Type B pancreatic cell (in vitro differentiated cells): ENCODE measurements at regions not wholly inside any gene's neighbourhood (a gene's known extent, or its start where the extent isn't known, plus 50 kb on each side); places are given as distances from the start of the nearest gene placed in this dataset.

Experiments used
- DNase-seq: peaks from one replicate; pipeline ENCODE4 v3.0.0; 2021; ENCODE audit warnings: mixed read lengths; ENCODE audit not compliant: unreplicated experiment; ENCODE audit errors: extremely low spot score
- H3K27ac Mint-ChIP-seq: 2 replicates; pipeline ENCODE4 v1.8.0; 2021; ENCODE audit warnings: mild to moderate bottlenecking, mixed read lengths
- H3K27me3 Mint-ChIP-seq: 2 replicates; pipeline ENCODE4 v1.8.0; 2021; ENCODE audit warnings: mixed read lengths
- H3K36me3 Mint-ChIP-seq: 2 replicates; pipeline ENCODE4 v1.8.0; 2021; ENCODE audit warnings: mixed read lengths
- H3K4me1 Mint-ChIP-seq: one replicate; pipeline ENCODE4 v1.8.0; 2021; ENCODE audit warnings: mixed read lengths; ENCODE audit not compliant: unreplicated experiment
- H3K4me3 Mint-ChIP-seq: 2 replicates; pipeline ENCODE4 v1.8.0; 2021; ENCODE audit warnings: mild to moderate bottlenecking, mixed read lengths
- H3K9me3 Mint-ChIP-seq: 2 replicates; pipeline ENCODE4 v1.8.0; 2021; ENCODE audit warnings: mixed read lengths
- TF ChIP-seq, protein P1 (sequence below): fragments of 200-600 bp; sonication (generic); conservative IDR thresholded peaks from 2 replicates; pipeline ENCODE4 v1.5.0; 2021; ENCODE audit warnings: antibody characterized with exemption, mild to moderate bottlenecking

DNA sequence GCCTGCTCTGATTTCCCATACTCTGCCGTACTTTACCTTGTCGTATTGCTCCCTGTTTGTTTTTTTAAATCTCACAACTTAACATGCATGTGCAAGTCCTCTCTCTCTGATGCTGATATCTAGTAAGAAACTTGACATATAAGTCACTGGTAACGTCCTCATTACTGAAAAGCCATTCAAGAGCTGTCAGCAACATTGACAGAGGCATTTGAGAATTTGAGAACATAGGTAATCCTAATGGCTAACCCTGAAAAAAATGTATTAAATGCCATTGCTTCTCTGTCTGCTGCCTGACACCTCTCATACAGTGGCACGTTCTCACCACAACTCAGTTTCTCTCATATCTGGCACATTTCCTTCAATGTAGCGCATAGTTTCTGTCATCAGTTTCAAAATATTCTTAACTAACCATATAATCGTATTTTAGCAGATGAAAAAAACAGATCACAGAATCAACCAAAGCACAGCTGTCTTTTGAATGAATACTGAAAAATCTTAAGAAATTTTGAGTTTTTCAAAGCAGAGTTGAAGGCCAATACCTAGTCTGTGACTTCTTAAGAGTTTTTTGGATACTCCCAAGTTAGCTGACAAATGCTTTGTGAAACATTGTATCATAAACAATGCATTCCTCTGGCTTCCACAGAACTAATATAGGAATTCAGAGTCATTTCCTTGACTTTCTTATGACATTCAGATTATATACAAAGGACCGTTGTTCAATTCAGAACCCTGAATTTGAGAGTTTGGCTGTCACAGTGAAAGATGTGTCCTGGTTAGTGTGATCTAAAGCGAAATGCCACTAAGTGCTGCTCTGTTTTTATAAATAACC lies 996.4 kb downstream of the C4orf33 start:
- no peak for DNase-seq
- TF ChIP-seq, protein P1, sequence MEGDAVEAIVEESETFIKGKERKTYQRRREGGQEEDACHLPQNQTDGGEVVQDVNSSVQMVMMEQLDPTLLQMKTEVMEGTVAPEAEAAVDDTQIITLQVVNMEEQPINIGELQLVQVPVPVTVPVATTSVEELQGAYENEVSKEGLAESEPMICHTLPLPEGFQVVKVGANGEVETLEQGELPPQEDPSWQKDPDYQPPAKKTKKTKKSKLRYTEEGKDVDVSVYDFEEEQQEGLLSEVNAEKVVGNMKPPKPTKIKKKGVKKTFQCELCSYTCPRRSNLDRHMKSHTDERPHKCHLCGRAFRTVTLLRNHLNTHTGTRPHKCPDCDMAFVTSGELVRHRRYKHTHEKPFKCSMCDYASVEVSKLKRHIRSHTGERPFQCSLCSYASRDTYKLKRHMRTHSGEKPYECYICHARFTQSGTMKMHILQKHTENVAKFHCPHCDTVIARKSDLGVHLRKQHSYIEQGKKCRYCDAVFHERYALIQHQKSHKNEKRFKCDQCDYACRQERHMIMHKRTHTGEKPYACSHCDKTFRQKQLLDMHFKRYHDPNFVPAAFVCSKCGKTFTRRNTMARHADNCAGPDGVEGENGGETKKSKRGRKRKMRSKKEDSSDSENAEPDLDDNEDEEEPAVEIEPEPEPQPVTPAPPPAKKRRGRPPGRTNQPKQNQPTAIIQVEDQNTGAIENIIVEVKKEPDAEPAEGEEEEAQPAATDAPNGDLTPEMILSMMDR = no peak
- no peaks in the 10 kb centered on the region for H3K36me3 Mint-ChIP-seq
- H3K4me1 Mint-ChIP-seq = no peaks in the 10 kb centered on the region
- no peaks in the 10 kb centered on the region for H3K27me3 Mint-ChIP-seq
- H3K4me3 Mint-ChIP-seq = no peak overlapping the region
- no peak overlapping the region for H3K27ac Mint-ChIP-seq
- H3K9me3 Mint-ChIP-seq = no peaks in the 10 kb centered on the region

DNA sequence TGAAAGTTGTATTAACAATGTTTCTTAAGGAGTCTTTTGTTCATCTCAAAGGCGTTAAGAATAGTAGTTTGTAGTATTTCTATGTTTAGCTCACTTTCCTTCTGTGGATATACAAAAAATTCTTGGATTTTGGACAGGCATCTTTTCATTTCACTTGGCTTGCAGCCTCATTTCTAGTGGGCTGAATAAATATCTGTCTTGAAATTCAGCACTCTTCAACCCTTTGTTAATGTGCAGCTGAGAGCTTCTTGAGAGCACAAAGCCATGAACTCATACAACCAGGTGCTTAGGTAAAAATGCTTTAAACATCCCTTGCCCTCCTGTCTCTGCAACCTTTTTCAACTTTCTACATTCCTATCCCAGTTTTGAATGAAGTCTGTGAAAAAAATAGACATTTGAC lies 1003.2 kb downstream of the C4orf33 start:
- no peaks in the 10 kb centered on the region for H3K4me1 Mint-ChIP-seq
- H3K9me3 Mint-ChIP-seq = no peaks in the 10 kb centered on the region
- no peak overlapping the region for H3K27ac Mint-ChIP-seq
- no peak for DNase-seq
- H3K36me3 Mint-ChIP-seq = no peaks in the 10 kb centered on the region
- H3K4me3 Mint-ChIP-seq = no peak overlapping the region
- H3K27me3 Mint-ChIP-seq = no peaks in the 10 kb centered on the region
- TF ChIP-seq, protein P1 = no peak

DNA sequence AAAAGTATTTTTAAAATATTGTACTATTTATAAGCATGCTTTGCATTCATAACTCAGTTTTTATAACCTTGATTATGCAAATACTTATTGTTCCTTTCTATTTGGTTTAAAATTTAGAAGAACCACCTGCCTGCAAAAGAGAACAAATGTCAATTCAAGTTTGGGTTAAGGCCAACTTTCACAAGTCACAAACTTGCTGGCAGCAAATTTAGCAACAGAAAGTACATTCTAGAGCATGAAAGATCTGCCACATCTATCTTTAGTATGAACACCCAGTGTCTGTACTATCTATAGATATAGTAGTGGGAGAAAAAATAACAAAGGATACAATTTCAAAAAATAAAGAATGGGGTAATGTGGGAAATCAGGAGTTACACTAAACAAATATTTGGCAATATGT lies 1014.2 kb downstream of the C4orf33 start:
- TF ChIP-seq, protein P1 = no peak
- no peak for DNase-seq
- Mint-ChIP-seq H3K27ac (no peak overlapping the region), H3K4me1 (peaks cover 3% of the 10 kb centered on the region), H3K36me3 (no peaks in the 10 kb centered on the region), H3K4me3 (no peak overlapping the region), H3K27me3 (no peaks in the 10 kb centered on the region), H3K9me3 (peaks cover 7% of the 10 kb centered on the region)

- TF ChIP-seq, protein P1 = no peak
- Mint-ChIP-seq H3K4me1 (peaks cover 3% of the 10 kb centered on the region), H3K27ac (no peak overlapping the region)
Measured at GRCh38 chr4:130110770-130111169, 1014.8 kb downstream of the C4orf33 start.

DNA sequence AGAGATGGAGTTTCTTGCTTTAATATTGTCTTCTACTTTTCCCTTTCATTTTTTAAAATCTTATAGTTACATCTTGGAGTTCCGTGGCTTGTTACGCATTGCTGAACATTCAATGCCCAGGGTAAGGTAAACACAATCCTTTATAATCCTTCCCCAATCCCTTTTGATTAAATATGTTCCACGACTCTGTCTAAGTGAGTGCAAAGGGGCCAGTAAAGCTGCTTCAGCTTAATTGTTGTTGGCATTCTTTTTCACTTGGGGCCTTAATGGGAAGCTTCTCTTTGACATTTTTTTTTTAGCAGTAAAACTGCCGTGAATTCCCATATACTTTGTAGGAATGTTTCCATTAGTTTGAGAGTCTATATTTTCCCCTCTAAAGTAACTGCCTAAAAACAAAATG lies 1028.1 kb downstream of the C4orf33 start:
- H3K36me3 Mint-ChIP-seq = no peaks in the 10 kb centered on the region
- no peaks in the 10 kb centered on the region for H3K9me3 Mint-ChIP-seq
- no peaks in the 10 kb centered on the region for H3K27me3 Mint-ChIP-seq
- TF ChIP-seq, protein P1 = no peak
- no peak overlapping the region for H3K4me3 Mint-ChIP-seq
- H3K4me1 Mint-ChIP-seq = peaks cover 5% of the 10 kb centered on the region
- DNase-seq = no peak
- H3K27ac Mint-ChIP-seq = no peak overlapping the region

More at GRCh38 chr4:130110770-130111169, 1014.8 kb downstream of the C4orf33 start:
- H3K27me3 Mint-ChIP-seq = no peaks in the 10 kb centered on the region
- no peak for DNase-seq
- H3K36me3 Mint-ChIP-seq = no peaks in the 10 kb centered on the region
- peaks cover 7% of the 10 kb centered on the region for H3K9me3 Mint-ChIP-seq
- H3K4me3 Mint-ChIP-seq = no peak overlapping the region
